Suppressor macrophage treated with lipopolysaccharide for 4 hours (primary cell): ENCODE measurements at regions not wholly inside any gene's neighbourhood (a gene's known extent, or its start where the extent isn't known, plus 50 kb on each side); places are given as distances from the start of the nearest gene placed in this dataset.

Experiments
- DNase-seq: peaks from one replicate; pipeline ENCODE4 v3.0.0-alpha.2; 2020

DNA sequence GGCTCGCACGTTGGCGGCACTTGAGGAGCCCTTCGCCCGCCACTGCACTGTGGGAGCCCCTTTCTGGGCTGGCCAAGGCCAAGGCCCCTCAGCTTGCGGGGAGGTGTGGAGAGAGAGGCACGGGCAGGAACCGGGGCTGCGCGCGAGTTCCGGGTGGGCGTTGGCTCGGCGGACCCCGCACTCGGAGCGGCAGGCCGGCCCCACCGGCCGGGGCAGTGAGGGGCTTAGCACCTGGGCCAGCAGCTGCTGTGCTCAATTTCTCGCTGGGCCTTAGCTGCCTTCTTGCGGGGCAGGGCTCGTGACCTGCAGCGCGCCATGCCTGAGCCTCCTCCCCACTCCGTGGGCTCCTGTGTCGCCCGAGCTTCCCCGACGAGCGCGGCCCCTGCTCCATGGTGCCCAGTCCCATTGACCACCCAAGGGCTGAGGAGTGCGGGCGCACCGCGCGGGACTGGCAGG, 71.6 kb upstream of the CNTN1 start:
- no peak for DNase-seq

DNA sequence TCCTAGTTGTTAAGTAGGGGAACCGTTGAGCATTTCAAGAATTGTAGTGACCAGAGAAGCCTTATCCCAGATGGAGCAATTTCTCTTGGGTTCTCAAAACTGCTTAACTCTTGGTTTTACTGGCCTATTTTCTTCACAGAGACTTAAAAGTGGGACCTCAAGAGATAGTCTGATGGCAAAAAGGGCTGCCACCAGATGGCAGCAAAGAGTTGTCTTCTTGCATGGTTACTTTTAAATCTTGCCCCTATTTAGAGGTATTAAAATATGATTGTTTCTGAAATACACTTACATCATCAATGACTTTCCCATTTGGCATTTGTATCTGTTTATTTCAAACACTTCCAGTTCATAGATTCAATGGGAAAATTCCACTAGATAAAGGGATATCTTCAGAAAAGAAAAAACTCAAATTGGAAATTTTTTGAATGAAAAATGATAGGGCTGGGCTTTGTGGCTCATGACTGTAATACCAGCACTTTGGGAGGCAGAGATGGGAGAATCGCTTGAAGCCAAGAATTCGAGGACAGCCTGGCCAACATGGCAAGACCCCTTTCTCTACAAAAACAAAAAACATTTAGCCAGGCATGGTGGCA, 69.9 kb upstream of the CNTN1 start:
- DNase-seq, result peak; percentile 64

DNA sequence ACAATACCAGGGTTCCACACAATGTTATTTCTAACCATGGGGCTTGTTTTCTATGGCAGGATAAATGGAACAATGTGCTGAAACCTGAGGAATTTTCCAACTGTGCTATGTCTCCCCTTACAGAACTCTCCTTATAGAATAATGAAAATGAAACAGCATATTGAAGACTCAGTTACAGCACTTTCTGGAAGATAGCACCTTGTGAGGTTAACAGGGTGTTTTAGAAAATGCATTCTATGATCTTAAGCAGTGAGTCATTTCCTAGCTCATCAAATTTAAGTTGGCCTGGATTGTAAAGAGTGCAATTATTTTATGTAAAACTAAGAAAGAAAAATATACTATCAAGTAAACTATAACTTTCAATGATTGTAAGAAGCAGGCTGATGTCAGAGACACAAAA, 60.1 kb upstream of the CNTN1 start:
- DNase-seq, result no peak

- no peak for DNase-seq
These were observed 59.3 kb upstream of the CNTN1 start for GRCh38 chr12:40632933-40633332.

DNA sequence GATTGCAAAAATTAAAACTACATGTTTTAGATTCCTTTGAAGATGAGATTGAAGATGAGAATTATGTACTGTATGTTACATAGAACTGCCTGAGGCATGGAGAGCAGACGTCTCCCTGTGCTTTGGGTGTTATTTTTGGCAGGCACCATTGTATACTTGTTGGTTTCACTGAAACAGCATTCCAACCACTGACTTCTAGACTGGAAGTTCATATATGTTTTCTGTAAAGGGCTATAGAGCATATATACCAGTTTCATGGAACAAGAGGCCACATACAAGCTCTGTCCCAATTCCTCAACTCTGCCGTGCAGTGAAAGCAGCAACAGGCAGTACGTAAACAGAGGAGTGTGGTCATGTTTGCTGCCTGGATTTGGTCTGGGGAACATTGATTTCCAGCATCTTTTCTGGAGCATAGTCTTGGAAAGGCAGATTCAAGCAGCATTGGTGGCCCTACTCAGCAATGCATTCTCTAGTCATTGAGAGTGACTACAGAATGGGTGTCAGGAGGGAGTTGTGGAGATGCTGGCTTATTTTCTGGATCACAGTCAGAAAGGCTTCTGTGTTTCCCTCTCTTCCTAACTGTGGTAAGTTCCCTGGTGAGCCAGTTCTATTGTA, 57.6 kb upstream of the CNTN1 start:
- no peak for DNase-seq

DNA sequence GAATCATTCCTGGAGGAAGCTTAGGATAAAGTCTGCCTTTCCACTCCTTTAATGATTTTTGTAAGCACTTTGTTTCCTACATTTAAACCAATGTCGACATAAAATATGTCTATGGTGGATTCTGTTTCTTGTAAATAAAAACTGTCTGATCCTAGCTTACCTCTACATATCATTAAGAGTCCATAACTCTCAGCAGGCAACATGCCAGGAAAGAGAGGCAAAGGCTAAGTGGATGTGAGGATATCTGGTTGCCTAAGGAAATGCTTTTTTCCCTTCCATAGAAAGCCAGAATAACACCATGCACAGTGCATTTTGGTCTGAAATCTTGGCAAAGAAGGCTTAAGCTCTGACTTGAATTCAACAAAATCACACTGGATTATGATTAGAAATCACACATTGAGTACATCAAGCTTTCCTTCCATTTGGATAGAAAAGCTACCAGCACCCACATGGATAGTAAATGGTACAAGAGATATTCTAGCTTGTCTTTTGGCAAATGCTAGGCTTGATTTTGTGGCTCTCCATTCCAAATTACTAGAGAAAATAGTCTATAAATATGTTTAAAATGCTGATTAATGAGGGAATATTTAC, 57.0 kb upstream of the CNTN1 start:
- no peak for DNase-seq
